Lower lobe of right lung (tissue), 2 donors: ENCODE measurements at regions not wholly inside any gene's neighbourhood (a gene's known extent, or its start where the extent isn't known, plus 50 kb on each side); places are given as distances from the start of the nearest gene placed in this dataset.

Experiments
- ATAC-seq, 2 donors: fragments of 200-7000 bp; cut with Tn5 transposase; one replicate each; pipeline ENCODE4 v1.9.1; 2020 to 2022; ENCODE audit warnings: mild to moderate bottlenecking in 2 of 2, moderate library complexity in 2 of 2
- DNase-seq: peaks from one replicate; pipeline ENCODE4 v3.0.0-alpha.2; 2020
- H3K27ac ChIP-seq: fragments of 200-600 bp; one replicate; pipeline ENCODE4 v1.8.0; 2022
- H3K27me3 ChIP-seq: fragments of 200-600 bp; one replicate; pipeline ENCODE4 v1.8.0; 2022; ENCODE audit warnings: low read depth
- H3K36me3 ChIP-seq: fragments of 200-600 bp; one replicate; pipeline ENCODE4 v1.8.0; 2022; ENCODE audit warnings: mild to moderate bottlenecking
- H3K4me1 ChIP-seq: fragments of 200-600 bp; one replicate; pipeline ENCODE4 v1.8.0; 2022
- H3K4me3 ChIP-seq: fragments of 200-600 bp; one replicate; pipeline ENCODE4 v1.8.0; 2022; ENCODE audit warnings: mild to moderate bottlenecking
- H3K9me3 ChIP-seq: fragments of 200-600 bp; one replicate; pipeline ENCODE4 v1.8.0; 2022
- intact Hi-C: fragments of 100-400 bp; cut with DNase I; formaldehyde crosslinking; loops from one replicate; pipeline ENCODE4 v1.11.0; 2022
- TF ChIP-seq, protein P1 (sequence below): fragments of 200-600 bp; IDR thresholded peaks from one replicate; pipeline ENCODE4 v1.8.0; 2022; ENCODE audit warnings: antibody characterized with exemption, mild to moderate bottlenecking
- donor health status: DM: no; HTN: yes; CAD: no; lungs with severe emphysema.

DNA sequence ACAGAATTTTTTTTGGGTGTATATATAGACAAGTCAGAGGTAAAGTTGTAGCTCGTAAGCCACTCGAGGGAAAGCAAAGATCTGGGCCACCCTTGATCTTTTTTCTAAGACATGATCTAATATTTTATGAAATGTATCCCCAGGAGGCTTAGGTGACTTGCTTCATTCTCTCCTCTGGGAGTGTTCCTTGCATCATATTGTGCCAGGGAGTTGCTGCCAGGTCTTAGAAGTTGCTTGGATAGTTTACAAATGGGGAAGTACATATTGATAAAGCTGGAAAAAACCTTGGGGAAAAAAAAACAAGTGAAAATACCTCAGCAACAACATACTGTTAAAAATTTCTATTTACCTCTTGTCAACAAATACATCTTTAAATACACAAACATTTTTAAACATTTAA, 110.9 kb upstream of the CYYR1 start:
- intact Hi-C loops, result no loop called here
- H3K4me1 ChIP-seq, result no peaks in the 10 kb centered on the region
- ATAC-seq (no peak), DNase-seq (no peak)
- TF ChIP-seq, protein P1, sequence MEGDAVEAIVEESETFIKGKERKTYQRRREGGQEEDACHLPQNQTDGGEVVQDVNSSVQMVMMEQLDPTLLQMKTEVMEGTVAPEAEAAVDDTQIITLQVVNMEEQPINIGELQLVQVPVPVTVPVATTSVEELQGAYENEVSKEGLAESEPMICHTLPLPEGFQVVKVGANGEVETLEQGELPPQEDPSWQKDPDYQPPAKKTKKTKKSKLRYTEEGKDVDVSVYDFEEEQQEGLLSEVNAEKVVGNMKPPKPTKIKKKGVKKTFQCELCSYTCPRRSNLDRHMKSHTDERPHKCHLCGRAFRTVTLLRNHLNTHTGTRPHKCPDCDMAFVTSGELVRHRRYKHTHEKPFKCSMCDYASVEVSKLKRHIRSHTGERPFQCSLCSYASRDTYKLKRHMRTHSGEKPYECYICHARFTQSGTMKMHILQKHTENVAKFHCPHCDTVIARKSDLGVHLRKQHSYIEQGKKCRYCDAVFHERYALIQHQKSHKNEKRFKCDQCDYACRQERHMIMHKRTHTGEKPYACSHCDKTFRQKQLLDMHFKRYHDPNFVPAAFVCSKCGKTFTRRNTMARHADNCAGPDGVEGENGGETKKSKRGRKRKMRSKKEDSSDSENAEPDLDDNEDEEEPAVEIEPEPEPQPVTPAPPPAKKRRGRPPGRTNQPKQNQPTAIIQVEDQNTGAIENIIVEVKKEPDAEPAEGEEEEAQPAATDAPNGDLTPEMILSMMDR, result no peak
- H3K27me3 ChIP-seq, result no peaks in the 10 kb centered on the region
- H3K4me3 ChIP-seq, result no peak overlapping the region
- no peaks in the 10 kb centered on the region for H3K36me3 ChIP-seq
- no peaks in the 10 kb centered on the region for H3K9me3 ChIP-seq
- no peak overlapping the region for H3K27ac ChIP-seq

DNA sequence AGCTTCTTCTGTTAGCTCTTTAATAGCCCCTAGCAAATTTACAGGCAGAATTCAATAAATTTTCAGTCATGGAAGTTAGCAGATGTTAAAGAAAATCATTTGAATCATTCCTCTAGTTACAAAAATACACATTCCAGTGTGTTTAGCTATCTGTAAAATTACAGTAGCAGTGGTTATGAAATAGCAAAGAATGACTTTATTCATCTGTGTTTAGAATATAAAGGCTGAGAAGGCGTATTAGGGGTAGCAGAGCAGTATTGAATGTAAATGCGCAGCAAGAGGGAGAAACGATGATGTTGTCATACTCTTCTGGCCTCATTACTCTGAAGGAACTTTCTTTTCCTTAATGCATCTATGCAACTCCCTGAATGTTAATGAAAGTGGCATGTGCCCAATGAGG, 106.2 kb upstream of the CYYR1 start:
- TF ChIP-seq, protein P1, result no peak
- no peaks in the 10 kb centered on the region for H3K36me3 ChIP-seq
- DNase-seq, result no peak
- H3K27me3 ChIP-seq, result no peaks in the 10 kb centered on the region
- H3K4me3 ChIP-seq, result no peak overlapping the region
- intact Hi-C loops, result no loop called here
- ATAC-seq, result no peak
- no peak overlapping the region for H3K27ac ChIP-seq
- H3K4me1 ChIP-seq, result no peaks in the 10 kb centered on the region
- H3K9me3 ChIP-seq, result no peaks in the 10 kb centered on the region

DNA sequence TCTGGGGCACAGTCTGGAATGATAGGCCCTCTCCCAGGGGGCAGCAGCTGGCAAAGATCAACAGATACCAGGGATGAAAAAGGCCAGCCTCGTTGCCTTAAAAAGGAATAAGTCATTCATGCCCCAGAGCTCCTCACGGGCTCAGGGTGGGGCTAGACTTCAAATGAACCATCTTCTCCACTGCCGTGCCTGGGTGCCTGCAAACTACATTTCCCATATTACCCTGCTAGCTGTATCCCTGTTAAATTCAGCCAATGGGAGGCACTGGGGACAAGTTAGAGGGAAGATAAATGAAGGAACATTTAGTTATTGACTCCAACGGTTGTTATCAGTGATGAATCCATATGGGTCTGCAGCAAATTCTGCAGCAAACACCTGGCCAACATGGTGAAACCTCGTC, 101.2 kb upstream of the CYYR1 start:
- Histone ChIP-seq H3K27ac (no peak overlapping the region), H3K27me3 (no peaks in the 10 kb centered on the region), H3K4me1 (no peaks in the 10 kb centered on the region), H3K9me3 (no peaks in the 10 kb centered on the region), H3K4me3 (no peak overlapping the region), H3K36me3 (no peaks in the 10 kb centered on the region)
- intact Hi-C loops, result no loop called here
- no peak for ATAC-seq
- DNase-seq, result no peak
- TF ChIP-seq, protein P1, result no peak

DNA sequence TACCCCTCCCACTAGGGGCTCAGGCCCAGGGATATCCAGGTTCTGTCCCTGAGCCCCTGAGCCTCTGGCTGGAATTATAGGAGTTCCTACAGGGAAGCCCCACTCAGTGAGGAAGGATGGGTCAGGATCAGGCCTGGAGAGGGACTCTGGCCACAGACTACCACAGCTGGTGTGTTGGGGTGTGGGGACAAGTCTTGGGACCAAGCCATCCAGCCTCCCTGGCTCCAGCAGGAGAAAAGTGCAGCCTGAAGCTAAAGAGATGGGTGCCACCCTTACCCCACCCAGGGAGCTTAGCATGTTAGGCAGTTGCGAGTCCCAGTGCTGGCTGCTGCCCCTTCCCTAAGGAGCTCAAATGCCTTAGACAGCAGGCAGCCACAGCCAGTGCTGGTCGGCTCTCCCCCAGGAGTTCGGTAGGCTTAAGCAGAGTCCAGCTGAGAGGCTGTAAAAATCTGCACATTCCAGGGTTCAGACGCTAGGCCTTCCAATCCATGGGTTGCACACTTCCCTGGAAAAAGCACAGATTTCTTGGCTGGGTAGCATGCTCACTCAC, 96.2 kb upstream of the CYYR1 start:
- DNase-seq (no peak), ATAC-seq (no peak)
- Histone ChIP-seq H3K27me3 (no peaks in the 10 kb centered on the region), H3K27ac (no peak overlapping the region), H3K9me3 (peaks cover 3% of the 10 kb centered on the region), H3K4me1 (no peaks in the 10 kb centered on the region), H3K4me3 (no peak overlapping the region), H3K36me3 (no peaks in the 10 kb centered on the region)
- TF ChIP-seq, protein P1, result no peak
- intact Hi-C loops, result no loop called here

DNA sequence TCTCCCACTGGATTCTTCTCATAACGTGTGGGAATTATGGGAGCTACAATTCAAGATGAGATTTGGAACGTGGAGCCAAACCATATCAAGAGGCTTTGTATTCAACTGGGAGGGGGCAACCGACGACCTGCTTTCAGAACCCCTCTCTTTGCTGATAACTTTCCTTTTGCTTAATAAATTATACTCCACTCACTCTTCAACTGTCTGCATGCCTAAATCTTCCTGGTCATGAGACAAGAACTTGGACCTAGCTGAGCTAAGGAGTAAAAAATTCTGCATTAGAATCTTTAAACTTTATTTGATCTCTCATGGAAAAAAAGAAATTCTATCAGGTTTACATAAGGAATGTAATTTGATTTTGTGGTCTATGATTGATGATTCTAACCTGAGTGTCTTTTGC, 86.7 kb upstream of the CYYR1 start:
- no peak overlapping the region for H3K27ac ChIP-seq
- no peaks in the 10 kb centered on the region for H3K36me3 ChIP-seq
- H3K4me1 ChIP-seq, result no peaks in the 10 kb centered on the region
- ATAC-seq (no peak), DNase-seq (no peak)
- H3K27me3 ChIP-seq, result no peaks in the 10 kb centered on the region
- no peaks in the 10 kb centered on the region for H3K9me3 ChIP-seq
- H3K4me3 ChIP-seq, result no peak overlapping the region
- TF ChIP-seq, protein P1, result no peak
- intact Hi-C loops, result no loop called here

DNA sequence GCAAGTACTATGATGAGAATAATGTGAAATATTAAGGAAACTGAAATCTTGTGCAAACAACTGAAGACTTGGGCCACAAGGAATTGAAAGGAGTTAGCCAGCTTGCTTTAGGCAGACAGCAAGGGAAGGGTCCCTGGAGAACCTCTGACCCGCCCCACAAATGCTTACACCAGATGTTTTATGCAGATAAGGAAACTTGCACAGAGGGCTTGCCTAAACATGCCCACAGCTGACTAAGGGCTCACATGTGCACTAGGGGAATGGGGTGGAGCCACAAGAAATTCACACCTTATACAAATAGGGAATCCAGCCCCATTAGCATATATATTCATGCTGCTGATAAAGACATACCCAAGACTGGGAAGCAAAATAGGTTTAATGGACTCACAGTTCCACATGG, 86.1 kb upstream of the CYYR1 start:
- H3K9me3 ChIP-seq, result no peaks in the 10 kb centered on the region
- no peaks in the 10 kb centered on the region for H3K4me1 ChIP-seq
- TF ChIP-seq, protein P1, result no peak
- no peaks in the 10 kb centered on the region for H3K27me3 ChIP-seq
- intact Hi-C loops, result no loop called here
- no peak for DNase-seq
- H3K4me3 ChIP-seq, result no peak overlapping the region
- ATAC-seq, result no peak
- no peak overlapping the region for H3K27ac ChIP-seq
- no peaks in the 10 kb centered on the region for H3K36me3 ChIP-seq
